Prostate gland (tissue), 2 donors: ENCODE measurements at regions not wholly inside any gene's neighbourhood (a gene's known extent, or its start where the extent isn't known, plus 50 kb on each side); places are given as distances from the start of the nearest gene placed in this dataset.

Source experiments
- DNase-seq: peaks from one replicate; pipeline ENCODE4 v3.0.0-alpha.2; 2019; ENCODE audit warnings: low spot score
- H3K27ac ChIP-seq, 2 donors: fragments of 200-600 bp; sonication (generic); 2 replicates each; pipeline ENCODE4 v1.5.1; 2017 to 2019
- H3K27me3 ChIP-seq: fragments of 200-600 bp; sonication (generic); replicated peaks from 2 replicates; pipeline ENCODE4 v1.5.1; 2019; ENCODE audit not compliant: insufficient read depth
- H3K36me3 ChIP-seq, 2 donors: fragments of 200-600 bp; sonication (generic); 1 replicate in 1 of 2; 2 replicates in 1 of 2; pipeline versions ENCODE4 v1.5.1 to v1.8.1; 2017 to 2019
- H3K4me1 ChIP-seq: fragments of 200-600 bp; sonication (generic); replicated peaks from 2 replicates; pipeline ENCODE4 v1.5.1; 2019
- H3K4me3 ChIP-seq, 2 donors: fragments of 200-600 bp; sonication (generic); 2 replicates each; pipeline ENCODE4 v1.5.1; 2017 to 2019
- H3K9me3 ChIP-seq: fragments of 200-600 bp; sonication (generic); 2 replicates; pipeline ENCODE4 v1.5.1; 2017
- POLR2A ChIP-seq: fragments of 450-650 bp; IDR thresholded peaks from one replicate; pipeline ENCODE4 v1.6.1; 2016; ENCODE audit warnings: antibody characterized with exemption, mild to moderate bottlenecking
- POLR2AphosphoS5 ChIP-seq: sonication (generic); formaldehyde crosslinking; IDR thresholded peaks from one replicate; pipeline ENCODE4 v1.6.1; 2017; ENCODE audit warnings: antibody characterized with exemption
- WGBS: methylation state at CpG from one replicate; pipeline ENCODE4 v1.1.5; 2018; 5-methylcytosine and 5-hydroxymethylcytosine counted together
- intact Hi-C: fragments of 100-400 bp; cut with DNase I; formaldehyde crosslinking; loops from one replicate; pipeline ENCODE4 v1.14.2; 2022
- TF ChIP-seq, protein P1 (sequence below), 4 experiments: fragments of 200-600 bp in 2 of 4; fragments of 450-650 bp in 2 of 4; sonication (generic) in 2 of 4; IDR thresholded peaks; 1 replicate in 3 of 4; 2 replicates in 1 of 4; pipeline ENCODE4 v1.5.1; 2016 to 2019; ENCODE audit warnings: antibody characterized with exemption in 4 of 4, mild to moderate bottlenecking in 2 of 4, moderate library complexity in 2 of 4

DNA sequence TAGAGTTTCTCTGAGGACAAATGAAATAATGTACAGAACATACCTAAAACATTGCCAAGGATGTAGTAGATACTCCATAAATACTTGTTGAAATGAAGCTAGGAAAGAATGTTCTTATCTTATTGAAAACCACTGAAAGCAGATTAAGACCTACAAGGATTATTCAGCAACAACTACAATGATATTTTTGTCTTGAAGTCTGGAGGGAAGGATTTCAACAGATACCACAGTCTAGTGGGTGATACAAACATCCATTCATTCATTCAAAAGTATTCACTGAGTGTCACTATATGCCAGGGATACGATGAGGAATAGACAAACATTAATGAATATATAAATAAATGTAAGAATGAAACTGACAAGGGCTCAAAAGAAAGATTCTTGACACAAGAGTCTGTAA is 74.7 kb upstream of the THBS1 start:
- no peaks in the 10 kb centered on the region for H3K36me3 ChIP-seq

DNA sequence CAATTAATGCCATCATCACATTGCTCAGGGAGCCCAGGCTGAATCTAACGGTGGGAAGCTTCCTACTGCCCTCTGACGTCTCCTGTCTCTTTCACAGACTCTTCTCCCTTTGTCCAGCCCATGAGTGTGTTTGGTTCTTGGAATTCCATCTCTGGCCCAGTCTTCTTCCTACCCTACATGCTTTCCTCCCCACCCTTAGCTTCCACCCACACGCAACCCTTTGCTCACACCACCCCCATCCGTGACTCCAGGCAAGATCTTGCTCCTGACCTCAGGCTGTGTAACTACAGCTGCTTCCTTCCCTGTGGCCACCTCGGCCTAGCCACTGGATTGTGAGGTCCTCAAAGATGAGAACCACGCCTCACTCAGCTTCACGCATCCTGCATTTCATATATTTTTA is 72.3 kb upstream of the THBS1 start:
- intact Hi-C loops, result no loop called here
- DNase-seq, result no peak
- Histone ChIP-seq H3K4me1 (no peaks in the 10 kb centered on the region), H3K27ac (no peak overlapping the region), H3K4me3 (no peak overlapping the region), H3K9me3 (no peaks in the 10 kb centered on the region), H3K36me3 (no peaks in the 10 kb centered on the region), H3K27me3 (no peaks in the 10 kb centered on the region)
- WGBS, result 95% methylated on average over 7 of the region's 7 CpGs
- TF ChIP-seq, protein P1, sequence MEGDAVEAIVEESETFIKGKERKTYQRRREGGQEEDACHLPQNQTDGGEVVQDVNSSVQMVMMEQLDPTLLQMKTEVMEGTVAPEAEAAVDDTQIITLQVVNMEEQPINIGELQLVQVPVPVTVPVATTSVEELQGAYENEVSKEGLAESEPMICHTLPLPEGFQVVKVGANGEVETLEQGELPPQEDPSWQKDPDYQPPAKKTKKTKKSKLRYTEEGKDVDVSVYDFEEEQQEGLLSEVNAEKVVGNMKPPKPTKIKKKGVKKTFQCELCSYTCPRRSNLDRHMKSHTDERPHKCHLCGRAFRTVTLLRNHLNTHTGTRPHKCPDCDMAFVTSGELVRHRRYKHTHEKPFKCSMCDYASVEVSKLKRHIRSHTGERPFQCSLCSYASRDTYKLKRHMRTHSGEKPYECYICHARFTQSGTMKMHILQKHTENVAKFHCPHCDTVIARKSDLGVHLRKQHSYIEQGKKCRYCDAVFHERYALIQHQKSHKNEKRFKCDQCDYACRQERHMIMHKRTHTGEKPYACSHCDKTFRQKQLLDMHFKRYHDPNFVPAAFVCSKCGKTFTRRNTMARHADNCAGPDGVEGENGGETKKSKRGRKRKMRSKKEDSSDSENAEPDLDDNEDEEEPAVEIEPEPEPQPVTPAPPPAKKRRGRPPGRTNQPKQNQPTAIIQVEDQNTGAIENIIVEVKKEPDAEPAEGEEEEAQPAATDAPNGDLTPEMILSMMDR (IDR thresholded peaks at IDR 0.05), result no peak
- TF ChIP-seq POLR2A, result no peak
- TF ChIP-seq POLR2AphosphoS5, result no peak

More for the DNA sequence above, 74.7 kb upstream of the THBS1 start:
- DNase-seq, result no peak
- Histone ChIP-seq H3K4me3 (no peak overlapping the region), H3K9me3 (no peaks in the 10 kb centered on the region), H3K27ac (no peak overlapping the region), H3K27me3 (no peaks in the 10 kb centered on the region), H3K4me1 (no peaks in the 10 kb centered on the region)
- WGBS, result 91% methylated on average over 1 of the region's 1 CpG
- TF ChIP-seq POLR2A (no peak), POLR2AphosphoS5 (no peak)
- TF ChIP-seq, protein P1 (IDR thresholded peaks at IDR 0.05), result no peak
- intact Hi-C loops, result no loop called here

DNA sequence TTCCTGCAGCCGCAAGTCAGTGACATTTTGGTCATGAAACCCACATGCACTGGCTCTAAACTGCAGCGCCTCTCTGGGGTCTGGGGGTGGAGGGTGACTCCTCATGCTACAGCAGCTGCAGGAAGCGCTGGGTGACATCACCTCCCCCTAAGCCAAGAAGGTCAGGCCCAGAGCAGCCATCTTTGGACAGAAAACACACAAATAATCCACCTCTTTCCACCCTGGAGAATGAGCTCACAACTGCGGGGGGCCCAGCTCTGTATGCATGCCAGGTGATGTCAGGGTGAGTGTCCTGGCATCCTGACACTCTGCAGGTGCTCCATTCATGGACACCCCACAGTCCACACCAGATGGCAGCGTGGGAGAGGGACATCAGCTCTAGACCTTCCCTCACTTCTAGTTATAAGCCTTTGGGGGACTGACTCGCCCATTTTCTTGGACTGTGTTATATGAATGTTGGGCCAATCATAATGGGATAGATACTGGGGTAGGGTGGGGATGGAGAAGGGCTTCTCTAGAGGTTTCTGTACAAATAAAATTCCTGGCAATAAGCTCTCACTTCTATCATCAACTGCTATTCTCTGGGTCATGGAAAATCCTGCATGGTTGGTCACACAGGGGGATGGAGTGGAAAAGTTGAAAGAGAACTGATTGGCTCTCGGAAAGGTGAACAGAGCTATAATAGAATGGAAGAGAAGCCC is 70.7 kb upstream of the THBS1 start:
- intact Hi-C loops, result no loop called here
- H3K9me3 ChIP-seq, result no peaks in the 10 kb centered on the region
- H3K4me3 ChIP-seq, result no peak overlapping the region
- DNase-seq, result no peak
- TF ChIP-seq, protein P1 (IDR thresholded peaks at IDR 0.05), result no peak
- TF ChIP-seq POLR2A (no peak), POLR2AphosphoS5 (no peak)
- H3K4me1 ChIP-seq, result no peaks in the 10 kb centered on the region
- WGBS, result 92% methylated on average over 7 of the region's 7 CpGs
- H3K27ac ChIP-seq, result no peak overlapping the region
- no peaks in the 10 kb centered on the region for H3K27me3 ChIP-seq
- H3K36me3 ChIP-seq, result no peaks in the 10 kb centered on the region

DNA sequence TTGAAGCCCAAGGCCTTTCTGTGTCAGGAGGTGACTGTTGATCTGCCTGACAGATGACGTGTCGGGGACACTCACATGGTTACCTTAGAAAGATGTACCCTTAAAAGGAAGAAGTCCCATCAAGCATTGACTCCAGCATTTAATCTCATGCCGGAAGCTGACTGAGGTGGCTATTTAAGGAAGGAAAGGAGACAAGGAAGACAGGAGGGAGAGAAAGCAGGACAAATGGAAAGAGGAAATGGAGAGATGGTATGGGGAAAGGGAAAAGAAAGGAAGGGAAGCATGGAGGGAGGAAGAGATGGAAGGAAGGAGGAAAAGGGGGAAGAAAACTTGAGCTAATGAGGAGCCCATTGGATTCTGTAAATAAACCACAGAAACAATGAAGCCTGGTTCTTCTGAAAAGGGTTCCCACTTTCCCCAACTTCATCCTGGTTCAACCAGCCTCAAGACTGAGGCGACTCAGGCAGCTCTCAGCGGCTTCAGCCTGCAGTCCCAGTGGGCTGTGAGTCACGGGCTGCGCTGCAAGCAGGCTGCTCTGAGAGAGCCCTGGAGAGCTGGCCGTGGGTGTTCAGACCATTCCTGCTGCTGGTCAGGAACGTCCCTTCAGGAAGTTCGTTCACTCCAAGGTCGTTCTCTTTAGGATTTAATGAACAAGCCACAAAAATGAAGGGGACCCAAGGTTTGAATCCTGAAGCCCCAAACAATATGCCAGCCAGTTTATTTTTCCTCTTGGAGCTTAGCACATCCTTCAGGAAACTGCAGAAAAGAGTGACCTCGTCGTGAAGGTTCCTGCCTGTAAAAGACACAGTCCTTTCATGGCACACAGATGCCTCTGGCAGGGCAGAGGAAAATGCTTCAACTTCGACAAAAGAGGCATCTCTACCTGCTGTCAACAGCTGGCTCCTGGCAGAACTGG is 69.6 kb upstream of the THBS1 start:
- TF ChIP-seq, protein P1 (IDR thresholded peaks at IDR 0.05), result no peak
- TF ChIP-seq POLR2A, result no peak
- no peak for TF ChIP-seq POLR2AphosphoS5
- no peak overlapping the region for H3K27ac ChIP-seq
- H3K4me1 ChIP-seq, result no peaks in the 10 kb centered on the region
- WGBS, result 63% methylated on average over 14 of the region's 14 CpGs
- DNase-seq, result no peak
- no peak overlapping the region for H3K4me3 ChIP-seq
- intact Hi-C loops, result no loop called here
- H3K9me3 ChIP-seq, result no peaks in the 10 kb centered on the region
- no peaks in the 10 kb centered on the region for H3K27me3 ChIP-seq
- no peaks in the 10 kb centered on the region for H3K36me3 ChIP-seq
